Umbilical cord (tissue), 1 donor: ENCODE measurements at regions not wholly inside any gene's neighbourhood (a gene's known extent, or its start where the extent isn't known, plus 50 kb on each side); places are given as distances from the start of the nearest gene placed in this dataset.
"Not testable (repeated sequence)": the region's sequence is repeated elsewhere in the genome, so short reads cannot be mapped to it uniquely, and the experiment has no call there.

Experiments used
- DNase-seq: peaks from one replicate; pipeline ENCODE4 v3.0.0-alpha.2; 2015; ENCODE audit warnings: low spot score

DNA sequence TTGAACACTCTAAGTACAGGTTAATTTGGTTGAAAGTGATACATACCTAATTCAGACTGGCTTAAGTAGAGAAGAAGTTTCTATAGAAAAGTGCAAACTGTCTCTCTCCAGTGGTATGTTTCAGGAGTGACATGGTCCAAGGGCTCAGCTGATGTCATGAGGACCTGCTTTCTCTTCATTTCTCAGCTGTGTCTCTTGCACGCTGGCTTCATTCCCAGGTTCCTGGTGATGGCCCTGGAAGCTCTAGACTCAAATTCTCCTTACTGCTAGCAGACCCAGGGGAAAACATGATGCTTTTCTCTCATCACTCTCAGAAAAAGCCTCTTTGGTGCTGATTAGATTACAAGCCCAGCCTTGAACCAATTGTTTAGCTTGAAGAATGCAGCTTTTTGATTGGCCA is 211.9 kb upstream of the CLINT1 start:
- DNase-seq = no peak

DNA sequence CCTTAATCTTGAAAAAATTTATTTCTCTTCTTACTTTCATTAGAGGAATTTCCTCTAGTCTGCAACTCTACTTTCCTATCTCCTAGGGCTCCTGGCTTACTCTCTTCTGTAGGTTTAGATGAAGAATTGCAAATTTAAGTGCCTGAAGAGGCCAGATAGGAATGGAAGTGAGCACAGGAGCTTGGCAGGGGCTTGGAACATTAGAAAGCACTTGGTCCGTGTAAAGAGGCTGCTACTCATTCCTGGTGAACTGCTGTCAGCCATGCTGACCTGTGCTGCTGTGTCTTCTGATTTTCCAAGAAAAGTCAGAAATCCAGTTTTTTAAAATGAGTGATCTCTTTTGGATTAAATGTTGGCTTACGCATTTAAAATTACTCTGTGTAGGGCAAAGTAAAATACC is 210.9 kb upstream of the CLINT1 start:
- peak; percentile 53 for DNase-seq

DNA sequence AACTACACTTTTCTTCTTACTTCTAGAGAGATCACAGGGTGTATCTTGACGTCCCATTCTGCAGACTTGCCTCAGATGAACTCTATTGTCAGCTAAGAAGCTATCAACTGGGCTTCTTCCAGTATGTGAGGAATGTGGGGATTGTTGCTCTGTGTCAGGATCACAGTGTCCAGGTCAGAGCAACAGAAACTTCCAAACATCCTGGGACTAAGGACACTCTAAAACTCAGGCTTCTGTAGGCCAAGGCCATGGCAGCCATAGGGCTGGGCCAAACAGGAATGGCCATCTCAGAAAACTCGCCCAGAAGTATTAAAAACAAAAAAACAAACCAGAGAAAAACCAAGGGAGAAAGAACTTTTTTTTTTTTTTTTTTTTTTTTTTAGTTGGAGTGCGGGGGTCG is 210.0 kb upstream of the CLINT1 start:
- DNase-seq = no peak

DNA sequence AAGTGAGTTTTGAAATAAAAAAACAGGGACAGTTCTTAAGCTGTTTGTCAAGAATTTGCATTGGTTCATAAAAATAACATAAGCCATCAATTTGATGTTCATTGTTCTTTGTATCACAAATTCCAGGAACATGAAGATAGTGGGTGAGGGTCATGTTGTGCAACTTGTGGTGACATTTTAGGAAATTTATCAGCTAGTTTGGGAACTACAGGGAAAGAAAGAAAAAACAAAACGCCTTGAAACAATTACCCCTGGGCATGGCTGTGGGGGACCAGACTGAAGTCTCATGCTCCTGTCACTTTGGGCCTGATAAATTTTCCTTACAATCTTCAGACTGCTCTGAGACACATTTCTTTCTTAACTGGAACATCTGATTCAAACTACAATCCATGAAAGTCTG is 207.1 kb upstream of the CLINT1 start:
- DNase-seq = no peak

DNA sequence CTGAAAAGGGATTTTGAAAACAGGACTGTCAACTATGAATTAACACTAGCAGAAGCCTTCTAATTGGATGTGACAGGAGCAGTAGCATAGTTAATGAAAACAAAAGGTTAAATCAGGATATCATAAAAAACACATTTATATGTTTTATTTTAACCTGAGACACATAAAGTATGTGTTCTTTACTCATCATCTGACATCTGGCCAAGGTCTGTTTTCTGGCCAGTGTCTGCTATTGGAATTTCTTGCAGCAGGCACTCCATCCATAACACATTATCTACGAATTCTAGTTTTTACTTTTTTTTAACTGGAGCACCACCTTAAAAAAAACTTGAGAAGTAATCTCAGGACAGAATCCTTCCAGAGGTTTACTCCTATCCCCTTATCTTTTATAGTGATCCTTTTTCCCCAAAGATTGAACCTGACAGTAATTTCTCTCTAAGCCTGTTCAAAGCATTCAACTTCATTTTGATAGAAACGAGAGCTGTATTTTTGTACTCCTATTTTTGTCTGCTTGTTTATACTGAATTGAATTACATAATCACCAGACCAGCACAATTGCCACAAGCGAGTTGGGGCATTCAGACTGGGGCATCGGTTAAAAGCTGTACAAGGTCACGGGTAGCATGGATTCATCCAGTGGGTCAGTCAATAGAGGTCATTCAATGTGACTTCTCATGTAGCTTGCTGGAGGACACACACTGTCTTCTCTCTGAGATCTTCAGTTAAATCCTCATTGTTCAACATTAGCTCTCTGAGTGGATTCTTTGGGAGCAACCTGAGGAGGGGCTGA is 205.6 kb upstream of the CLINT1 start:
- peak; percentile 77 for DNase-seq

DNA sequence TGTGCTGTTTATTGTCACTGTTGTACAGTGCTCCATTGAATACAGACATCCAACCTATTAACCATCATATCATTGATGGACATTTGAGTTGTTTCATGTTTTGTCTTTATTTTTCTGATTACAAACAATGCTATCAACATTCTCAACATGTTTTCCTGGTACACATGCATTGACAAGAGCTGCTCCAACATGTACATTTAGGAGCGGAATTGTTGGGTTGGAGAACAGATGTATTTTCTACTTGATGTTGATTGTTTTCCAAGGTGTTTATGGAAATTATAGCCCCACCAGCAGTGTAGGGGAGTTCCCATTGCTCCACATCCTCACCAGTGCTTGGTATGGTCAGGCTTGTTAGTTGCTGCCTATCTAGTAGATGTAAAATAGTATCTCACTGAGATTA is 204.1 kb upstream of the CLINT1 start:
- no peak for DNase-seq

DNA sequence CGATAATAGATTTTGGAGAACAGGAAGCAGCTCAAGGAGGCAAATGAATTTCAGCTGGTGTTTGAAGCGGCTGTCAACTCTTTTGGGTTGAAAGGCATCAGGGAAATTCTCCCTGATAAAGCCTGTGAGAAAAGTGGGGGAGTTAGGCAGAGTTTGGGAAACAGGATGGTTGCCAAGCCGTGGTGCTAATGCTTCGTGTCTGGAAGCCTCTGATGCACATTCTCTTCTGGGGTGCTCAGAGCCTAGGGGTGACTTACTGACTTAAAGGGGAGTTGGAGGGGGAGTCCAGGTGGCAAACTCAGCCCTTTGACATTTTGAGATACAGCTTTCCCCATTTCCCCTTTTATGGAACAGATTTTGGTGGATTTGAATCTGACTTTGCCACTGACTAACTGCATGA is 202.5 kb upstream of the CLINT1 start:
- DNase-seq = no peak

DNA sequence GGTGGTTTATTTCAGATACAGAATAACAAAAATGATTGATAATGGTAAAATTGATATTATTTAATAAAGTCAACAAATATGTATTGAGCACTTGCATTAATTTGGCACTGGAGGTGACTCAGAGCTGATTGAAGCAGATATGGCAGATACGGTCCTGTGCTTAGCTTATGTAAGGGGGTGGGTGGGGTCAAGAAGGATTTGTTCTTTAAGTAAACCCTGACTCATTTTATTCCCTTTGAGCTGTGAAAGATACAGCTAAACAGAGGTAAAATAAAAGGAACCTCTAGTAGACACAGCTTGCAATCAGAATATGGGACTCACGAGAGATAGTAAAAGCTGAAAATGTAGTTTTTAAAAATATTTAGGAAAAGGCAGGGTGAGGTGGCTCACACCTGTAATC is 201.3 kb upstream of the CLINT1 start:
- DNase-seq = no peak

DNA sequence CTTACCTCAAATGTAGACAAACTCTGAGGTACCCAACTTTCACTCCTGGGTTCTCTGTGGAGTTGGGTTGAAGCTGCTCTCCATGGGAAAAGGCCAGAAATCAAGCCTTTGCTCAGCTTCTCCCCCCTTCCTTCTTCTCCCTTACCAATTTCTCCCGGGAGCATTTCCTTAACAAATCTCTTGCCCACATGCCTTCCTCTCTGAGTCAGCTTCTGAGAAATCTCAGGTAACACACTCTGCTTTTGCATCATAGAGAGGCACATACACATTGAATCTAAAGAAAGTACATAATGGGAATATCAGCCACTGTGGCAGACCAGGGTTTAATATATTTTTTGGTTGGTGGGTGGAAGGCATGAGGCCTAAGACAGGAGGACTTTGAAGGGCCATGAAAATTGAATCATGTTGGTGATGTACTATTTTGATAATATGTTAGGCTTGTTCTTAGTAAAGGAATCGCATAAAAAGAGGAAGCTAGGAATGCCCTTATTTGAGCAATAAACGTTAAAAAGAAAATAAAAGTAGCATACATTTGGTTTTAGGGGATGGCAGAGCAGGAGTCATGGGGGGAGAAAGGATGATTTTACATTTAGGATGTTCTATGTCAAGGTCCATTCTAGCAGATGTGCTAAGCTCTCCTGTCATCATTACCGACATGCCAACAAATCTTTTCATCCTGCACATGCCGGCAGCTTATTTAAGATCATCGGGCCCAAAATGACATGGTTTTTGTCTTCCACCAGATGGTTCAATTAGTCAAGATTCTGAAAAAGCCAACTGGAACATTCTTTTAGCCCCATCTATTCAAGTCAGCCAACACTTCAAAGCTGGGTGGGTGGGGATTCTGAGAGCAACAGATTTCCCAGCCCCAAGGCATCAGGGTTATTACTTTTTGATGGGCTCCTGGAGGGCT is 199.5 kb upstream of the CLINT1 start:
- DNase-seq = peak; percentile 65

DNA sequence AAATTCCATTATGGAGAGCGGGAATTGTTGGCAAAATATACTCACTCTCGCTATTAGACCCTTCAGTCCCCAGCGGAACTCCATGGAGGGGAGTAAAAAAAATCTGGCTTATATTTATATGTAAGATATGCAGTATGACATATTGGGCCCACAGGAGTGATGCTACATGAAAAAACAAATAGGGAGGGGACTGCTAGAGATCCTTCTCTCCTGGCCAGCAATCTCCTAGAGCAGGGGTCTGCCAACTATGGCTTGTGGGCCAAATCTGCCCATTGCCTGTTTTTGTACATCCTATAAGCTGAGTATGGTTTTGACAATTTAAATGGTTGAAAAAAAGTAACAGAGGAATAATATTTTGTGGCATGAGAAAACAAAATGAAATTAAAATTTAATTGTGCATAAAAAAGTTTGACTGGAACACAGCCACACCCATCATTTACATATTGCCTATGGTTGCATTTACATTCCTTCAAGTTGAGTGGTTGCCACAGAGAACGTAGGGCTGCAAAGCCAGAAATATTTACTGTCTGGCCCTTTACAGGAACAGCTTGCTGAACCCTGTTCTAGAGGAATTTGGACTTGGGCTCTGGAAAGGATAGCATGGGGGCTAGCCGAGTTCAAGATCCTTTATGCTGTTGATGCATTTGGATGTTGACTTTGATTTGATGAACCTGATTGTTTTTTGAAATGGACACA is 197.3 kb upstream of the CLINT1 start:
- DNase-seq = peak; percentile 34

DNA sequence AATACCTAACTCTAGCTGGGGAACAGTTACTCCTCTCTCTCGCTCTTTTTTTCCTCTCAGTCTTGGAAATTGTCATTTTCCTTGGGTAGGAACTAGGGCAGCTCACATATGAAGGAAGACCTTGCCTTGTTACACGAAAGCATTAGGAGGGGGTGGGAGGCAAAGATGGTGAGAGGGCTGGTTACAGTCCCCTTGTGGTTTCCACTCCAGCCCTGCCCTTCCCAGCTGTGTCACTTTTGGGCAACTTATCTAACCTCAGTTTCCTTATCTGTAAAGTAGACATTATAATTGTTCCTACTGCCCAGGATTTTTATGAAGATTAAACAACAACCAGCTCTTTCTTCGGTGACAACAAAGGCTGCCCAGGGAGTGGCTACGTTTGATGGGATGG is 196.2 kb upstream of the CLINT1 start:
- no peak for DNase-seq

DNA sequence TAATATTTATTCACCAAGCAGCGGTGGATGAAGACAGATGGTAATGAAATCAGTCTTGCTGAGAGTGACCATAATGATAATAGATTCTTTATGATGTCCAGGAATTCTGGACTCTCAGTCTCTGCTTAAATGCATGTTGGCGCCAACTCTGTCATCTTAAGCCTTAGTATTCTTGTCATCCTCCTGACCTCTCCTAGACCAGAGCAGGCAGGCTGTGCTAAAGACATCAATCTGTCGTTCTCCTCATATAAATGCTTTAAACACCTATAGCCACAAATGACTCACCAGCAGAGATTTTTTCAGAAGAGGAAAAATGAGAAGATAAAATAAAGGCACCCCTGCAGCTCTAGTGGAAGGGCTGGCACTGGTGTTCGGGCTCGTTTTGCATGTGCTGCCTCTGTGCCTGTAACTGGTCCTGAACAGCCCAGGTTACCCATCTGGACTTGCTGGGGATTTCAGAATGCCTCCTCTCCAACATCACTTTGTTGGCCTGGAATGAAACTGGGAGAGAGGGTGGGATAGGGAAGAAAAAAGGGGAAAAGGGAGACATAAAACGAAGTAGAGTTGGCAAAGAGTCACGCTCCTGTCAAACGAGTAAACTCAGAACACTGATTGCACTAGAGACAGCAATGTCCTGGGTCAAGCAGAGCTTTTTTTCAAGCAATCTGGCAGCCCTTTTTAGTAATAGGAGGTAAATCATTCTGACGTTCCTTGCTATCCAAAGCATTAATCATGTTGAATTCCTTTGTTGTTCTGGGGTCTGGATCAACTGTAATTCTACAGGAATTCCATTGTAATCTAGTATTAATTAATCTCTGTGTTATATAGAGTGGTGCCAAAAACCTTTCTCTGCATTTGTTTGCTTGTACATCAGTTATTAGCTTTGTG is 195.5 kb upstream of the CLINT1 start:
- DNase-seq = peak; percentile 34

DNA sequence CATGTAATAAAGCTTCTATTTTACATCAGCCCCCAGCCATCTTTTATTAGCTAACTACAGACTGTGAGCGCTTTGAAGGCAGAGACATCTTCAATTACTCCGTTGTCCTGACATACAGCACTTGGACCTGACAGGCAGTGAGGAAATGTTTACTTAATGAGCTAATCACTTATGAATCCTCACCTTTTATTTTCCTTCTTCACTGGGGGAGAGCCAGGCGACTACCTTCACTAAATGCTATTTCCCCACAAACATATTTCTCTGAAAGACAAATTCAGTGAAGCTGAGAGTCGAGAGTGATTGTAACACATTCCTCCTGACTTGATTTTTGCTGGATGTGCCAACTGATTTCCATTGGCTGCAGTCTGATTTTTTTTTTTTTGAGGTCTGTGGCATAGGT is 192.1 kb upstream of the CLINT1 start:
- no peak for DNase-seq

DNA sequence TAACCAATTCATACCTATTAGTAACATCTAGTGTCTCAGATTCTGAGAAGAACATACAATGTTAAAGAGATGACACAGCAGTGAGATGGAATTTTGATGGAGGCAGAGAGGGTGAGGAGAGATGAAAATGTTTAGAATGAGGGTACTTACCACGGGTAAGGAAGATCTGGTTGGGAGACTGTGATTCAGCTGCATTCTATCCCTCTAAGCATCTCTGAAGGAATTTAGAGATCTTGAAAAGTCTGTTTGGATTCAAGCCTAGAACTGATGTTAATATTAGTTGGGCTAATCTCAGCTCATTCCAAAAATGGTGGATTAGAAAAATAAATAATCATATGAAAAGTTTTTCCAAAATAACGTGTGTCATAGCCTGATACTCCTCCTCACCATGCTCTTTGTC is 191.5 kb upstream of the CLINT1 start:
- DNase-seq = peak; percentile 63

DNA sequence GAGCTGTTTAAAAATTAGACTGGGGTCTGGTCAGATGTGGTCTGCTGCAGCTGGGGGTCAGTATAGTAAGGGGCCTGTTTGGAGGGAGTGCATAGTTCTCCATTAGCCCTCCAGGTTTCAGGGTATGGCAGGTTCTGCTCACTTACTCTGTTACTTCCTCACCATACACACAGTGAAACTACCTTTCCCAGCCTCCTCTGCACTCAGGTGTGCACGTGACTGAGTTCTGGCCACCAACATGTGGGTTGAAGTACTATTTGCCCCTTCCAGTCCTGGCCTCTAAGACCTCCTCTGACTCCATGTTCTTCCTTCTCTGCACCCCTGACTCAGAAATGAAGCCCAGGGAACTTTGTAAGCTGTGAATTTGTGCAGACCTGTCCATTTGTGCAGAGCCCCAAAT is 190.5 kb upstream of the CLINT1 start:
- no peak for DNase-seq

DNA sequence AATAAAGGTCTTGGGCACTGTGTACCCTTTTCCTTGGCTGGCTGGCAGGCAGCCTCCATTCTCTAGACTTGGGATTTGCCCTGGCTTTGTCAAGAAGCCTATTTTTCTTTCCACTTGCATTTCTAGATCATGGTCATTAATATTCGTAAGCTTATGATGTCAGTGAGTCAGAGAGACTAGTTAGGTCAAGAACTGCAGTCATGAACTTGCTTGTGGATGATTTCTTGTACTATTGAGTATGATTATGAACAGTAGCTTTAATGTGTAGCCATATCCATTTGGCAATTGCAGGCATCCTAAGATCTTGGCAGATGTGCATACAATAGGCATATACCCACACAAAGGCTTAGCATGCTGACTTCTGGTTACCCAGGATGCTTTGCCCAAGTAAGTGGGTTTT is 186.8 kb upstream of the CLINT1 start:
- DNase-seq = no peak

DNA sequence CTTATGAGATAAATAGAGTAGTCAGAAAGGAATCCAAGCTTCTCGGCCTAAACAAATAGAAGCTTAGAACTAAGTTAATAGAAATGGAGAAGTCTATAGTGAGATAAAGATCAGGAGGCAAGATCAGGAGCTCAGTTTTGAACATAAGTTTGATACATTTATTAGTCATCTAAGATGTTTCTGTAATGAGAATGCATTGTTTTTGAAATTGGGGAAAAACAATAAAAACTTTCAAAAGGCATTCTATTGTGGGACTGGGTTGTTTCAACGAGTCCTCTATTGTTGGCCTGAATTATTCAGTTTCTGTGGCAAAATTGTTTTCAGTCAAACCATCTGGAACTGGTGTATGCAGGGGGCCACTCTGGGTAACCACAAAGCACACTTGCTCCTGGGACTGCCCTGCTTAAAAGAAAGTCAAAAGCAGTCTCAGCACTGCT is 181.0 kb upstream of the CLINT1 start:
- DNase-seq = no peak

DNA sequence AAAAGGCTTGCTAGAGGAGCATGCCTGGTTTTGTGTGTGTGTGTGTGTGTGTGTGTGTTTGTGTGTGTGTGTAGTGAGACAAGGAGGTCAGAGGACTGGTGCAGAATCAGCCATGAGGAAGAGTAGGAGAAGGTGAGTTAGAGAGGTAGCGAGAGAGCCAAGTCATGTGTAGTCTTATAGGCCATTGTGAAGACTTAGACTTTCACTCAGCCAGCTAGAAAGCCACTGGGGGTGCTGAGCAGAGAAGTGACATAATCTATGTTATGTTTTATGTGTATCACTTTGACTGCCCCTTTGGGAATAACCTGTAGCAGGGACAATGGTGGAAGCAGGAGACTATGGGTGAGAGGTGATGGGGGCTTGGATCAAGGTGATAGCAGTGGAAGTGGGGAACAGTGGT is 180.5 kb upstream of the CLINT1 start:
- DNase-seq = no peak

DNA sequence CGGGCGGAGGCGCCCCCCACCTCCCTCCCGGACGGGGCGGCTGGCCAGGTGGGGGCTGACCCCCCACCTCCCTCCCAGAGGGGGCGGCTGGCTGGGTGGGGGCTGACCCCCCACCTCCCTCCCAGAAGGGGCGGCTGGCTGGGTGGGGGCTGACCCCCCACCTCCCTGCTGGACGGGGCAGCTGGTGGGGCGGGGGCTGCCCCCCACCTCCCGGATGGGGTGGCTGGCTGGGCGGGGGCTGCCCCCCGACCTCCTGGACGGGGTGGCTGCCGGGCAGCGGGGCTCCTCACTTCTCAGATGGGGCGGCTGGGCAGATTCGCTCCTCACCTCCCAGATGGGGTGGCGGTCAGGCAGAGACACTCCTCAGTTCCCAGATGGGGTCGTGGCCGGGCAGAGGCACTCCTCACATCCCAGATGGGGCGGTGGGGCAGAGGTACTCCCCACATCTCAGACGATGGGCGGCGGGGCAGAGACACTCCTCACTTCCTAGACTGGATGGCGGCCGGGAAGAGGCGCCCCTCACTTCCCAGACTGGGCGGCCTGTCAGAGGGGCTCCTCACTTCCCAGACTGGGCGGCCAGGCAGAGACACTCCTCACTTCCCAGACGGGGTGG is 178.1 kb upstream of the CLINT1 start:
- not testable (repeated sequence) for DNase-seq

DNA sequence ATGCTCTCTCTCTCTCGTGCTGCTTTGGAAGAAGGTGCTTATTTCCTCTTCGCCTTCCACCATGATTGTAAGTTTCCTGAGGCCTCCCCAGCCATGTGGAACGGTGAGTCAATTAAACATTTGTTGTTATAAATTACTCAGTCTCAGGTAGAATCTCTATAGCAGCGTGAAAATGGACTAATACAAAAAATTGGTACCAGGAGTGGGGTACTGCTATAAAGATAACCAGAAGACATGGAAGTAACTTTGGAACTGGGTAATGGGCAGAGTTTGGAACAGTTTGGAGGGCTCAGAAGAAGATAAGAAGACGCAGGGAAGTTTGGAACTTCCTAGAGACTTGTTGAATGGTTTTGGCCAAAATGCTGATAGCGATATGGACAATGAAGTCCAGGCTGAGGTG is 175.6 kb upstream of the CLINT1 start:
- not testable (repeated sequence) for DNase-seq

DNA sequence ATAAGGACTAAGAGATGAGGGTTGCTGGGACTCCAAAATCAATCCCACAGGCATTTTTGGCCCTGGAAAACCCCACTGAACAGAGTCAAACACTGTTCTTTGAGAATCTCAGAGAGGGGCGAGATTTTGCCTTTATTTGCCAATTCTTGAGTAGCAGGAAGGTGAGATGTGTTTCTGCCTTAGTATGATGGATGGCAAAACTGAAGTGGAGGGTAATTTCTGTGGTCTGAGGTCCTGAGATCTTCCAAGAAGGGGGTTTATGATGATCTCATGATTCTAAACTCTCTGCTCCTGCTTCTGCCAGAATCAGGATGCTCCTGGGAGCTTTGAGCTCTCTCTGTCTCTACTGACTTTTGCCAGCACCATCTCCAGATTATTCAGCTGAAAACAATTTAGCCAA is 174.8 kb upstream of the CLINT1 start:
- DNase-seq = no peak
